Kidney (tissue), 13 donors: ENCODE measurements at regions not wholly inside any gene's neighbourhood (a gene's known extent, or its start where the extent isn't known, plus 50 kb on each side); places are given as distances from the start of the nearest gene placed in this dataset.

Experiments
- DNase-seq, 5 donors: peaks; one replicate each; pipeline ENCODE4 v3.0.0-alpha.2; 2013 to 2020
- FAIRE-seq: peaks from 2 replicates; lab custom pipeline; 2012; peaks lifted over from hg19 to GRCh38; lab: Jason Lieb, UNC
- H3K27ac ChIP-seq, 2 donors: one replicate each; pipeline ENCODE4 v1.7.0; 2013; ENCODE audit warnings: low read depth in 2 of 2, low read length in 2 of 2, inconsistent platforms in 1 of 2
- H3K27me3 ChIP-seq: one replicate; pipeline ENCODE4 v1.7.1; 2013; ENCODE audit warnings: low read length, inconsistent platforms; ENCODE audit not compliant: control insufficient read depth, insufficient read depth
- H3K36me3 ChIP-seq, 3 donors: one replicate each; pipeline versions ENCODE4 v1.7.0 to v1.7.1; 2013; ENCODE audit warnings: low read length in 3 of 3, control low read depth in 1 of 3, inconsistent platforms in 1 of 3; ENCODE audit not compliant: insufficient read depth in 3 of 3, control insufficient read depth in 2 of 3
- H3K4me1 ChIP-seq, 3 donors: one replicate each; pipeline versions ENCODE4 v1.7.0 to v1.7.1; 2013; ENCODE audit warnings: low read length in 3 of 3, inconsistent platforms in 1 of 3, low read depth in 1 of 3; ENCODE audit not compliant: control insufficient read depth in 2 of 3, insufficient read depth in 2 of 3
- H3K4me3 ChIP-seq, 3 donors: one replicate each; pipeline versions ENCODE4 v1.7.0 to v1.8.1; 2013; ENCODE audit warnings: low read length in 3 of 3, control low read depth in 1 of 3, inconsistent platforms in 1 of 3
- H3K9ac ChIP-seq, 3 donors: one replicate each; pipeline versions ENCODE4 v1.7.0 to v1.7.1; 2013; ENCODE audit warnings: low read length in 3 of 3, control low read depth in 1 of 3, inconsistent platforms in 1 of 3
- H3K9me3 ChIP-seq, 3 donors: one replicate each; pipeline versions ENCODE4 v1.7.0 to v1.7.1; 2013; ENCODE audit warnings: low read length in 3 of 3, control low read depth in 1 of 3, inconsistent platforms in 1 of 3; ENCODE audit not compliant: control insufficient read depth in 2 of 3, insufficient read depth in 1 of 3
- intact Hi-C: fragments of 100-400 bp; cut with DNase I; formaldehyde crosslinking; loops from one replicate; pipeline ENCODE4 v1.11.1; 2022
- TF ChIP-seq, protein P1 (sequence below): IDR thresholded peaks from 3 replicates; pipeline ENCODE4 v1.5.1; 2012; ENCODE audit warnings: mild to moderate bottlenecking, moderate library complexity, borderline replicate concordance; ENCODE audit not compliant: insufficient read depth; ENCODE audit errors: extremely low read depth
- donor health status: control.
- donor health status: control.
- donor health status: control.
- donor health status: control.
- donor health status: control.
- donor health status: DM: yes; HTN: yes; CAD: no.
- donor health status: Normal renal cell carcinoma (clear cell type).

DNA sequence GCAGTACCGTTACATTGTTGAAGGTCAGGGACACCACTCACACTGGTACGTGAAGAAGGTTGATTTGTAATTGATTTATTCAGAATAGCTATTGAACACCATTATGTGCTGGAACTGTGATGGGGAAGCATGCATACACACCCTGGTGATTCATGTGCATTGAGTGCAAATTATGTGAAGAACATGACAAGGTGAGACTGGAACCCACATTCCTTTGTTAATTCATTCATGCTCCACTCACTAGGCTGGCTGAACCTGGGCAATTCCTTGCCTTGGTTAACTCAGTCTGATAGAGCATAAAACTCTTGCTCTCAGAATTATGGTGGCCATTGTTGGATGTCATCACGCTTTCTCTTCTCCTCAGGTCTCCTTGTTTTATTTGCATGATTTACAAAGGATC is 67.3 kb upstream of the TPK1 start:
- TF ChIP-seq, protein P1, sequence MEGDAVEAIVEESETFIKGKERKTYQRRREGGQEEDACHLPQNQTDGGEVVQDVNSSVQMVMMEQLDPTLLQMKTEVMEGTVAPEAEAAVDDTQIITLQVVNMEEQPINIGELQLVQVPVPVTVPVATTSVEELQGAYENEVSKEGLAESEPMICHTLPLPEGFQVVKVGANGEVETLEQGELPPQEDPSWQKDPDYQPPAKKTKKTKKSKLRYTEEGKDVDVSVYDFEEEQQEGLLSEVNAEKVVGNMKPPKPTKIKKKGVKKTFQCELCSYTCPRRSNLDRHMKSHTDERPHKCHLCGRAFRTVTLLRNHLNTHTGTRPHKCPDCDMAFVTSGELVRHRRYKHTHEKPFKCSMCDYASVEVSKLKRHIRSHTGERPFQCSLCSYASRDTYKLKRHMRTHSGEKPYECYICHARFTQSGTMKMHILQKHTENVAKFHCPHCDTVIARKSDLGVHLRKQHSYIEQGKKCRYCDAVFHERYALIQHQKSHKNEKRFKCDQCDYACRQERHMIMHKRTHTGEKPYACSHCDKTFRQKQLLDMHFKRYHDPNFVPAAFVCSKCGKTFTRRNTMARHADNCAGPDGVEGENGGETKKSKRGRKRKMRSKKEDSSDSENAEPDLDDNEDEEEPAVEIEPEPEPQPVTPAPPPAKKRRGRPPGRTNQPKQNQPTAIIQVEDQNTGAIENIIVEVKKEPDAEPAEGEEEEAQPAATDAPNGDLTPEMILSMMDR: no peak
- Histone ChIP-seq H3K36me3 (no peaks in the 10 kb centered on the region), H3K9ac (no peak overlapping the region), H3K27ac (no peak overlapping the region), H3K27me3 (no peaks in the 10 kb centered on the region), H3K4me3 (no peak overlapping the region), H3K9me3 (no peaks in the 10 kb centered on the region), H3K4me1 (no peaks in the 10 kb centered on the region)
- no peak for DNase-seq
- intact Hi-C loops: no loop called here
- no peak for FAIRE-seq

GRCh38 chr7:144892761-144893160 is 56.9 kb upstream of the TPK1 start:
- no peak for FAIRE-seq
- H3K9ac ChIP-seq: no peak overlapping the region
- no peaks in the 10 kb centered on the region for H3K36me3 ChIP-seq
- no peaks in the 10 kb centered on the region for H3K4me1 ChIP-seq
- intact Hi-C loops: no loop called here
- no peak overlapping the region for H3K4me3 ChIP-seq
- H3K9me3 ChIP-seq: no peaks in the 10 kb centered on the region
- H3K27me3 ChIP-seq: no peaks in the 10 kb centered on the region
- TF ChIP-seq, protein P1: no peak
- H3K27ac ChIP-seq: no peak overlapping the region
- no peak for DNase-seq
